Medulla oblongata (tissue), 1 donor: ENCODE measurements at regions not wholly inside any gene's neighbourhood (a gene's known extent, or its start where the extent isn't known, plus 50 kb on each side); places are given as distances from the start of the nearest gene placed in this dataset.
A peak's percentile ranks its signal among the peaks of the same experiment; 100 is the strongest.

Experiments used
- DNase-seq: peaks from one replicate; pipeline ENCODE4 v3.0.0-alpha.2; 2015; ENCODE audit errors: extremely low spot score

DNA sequence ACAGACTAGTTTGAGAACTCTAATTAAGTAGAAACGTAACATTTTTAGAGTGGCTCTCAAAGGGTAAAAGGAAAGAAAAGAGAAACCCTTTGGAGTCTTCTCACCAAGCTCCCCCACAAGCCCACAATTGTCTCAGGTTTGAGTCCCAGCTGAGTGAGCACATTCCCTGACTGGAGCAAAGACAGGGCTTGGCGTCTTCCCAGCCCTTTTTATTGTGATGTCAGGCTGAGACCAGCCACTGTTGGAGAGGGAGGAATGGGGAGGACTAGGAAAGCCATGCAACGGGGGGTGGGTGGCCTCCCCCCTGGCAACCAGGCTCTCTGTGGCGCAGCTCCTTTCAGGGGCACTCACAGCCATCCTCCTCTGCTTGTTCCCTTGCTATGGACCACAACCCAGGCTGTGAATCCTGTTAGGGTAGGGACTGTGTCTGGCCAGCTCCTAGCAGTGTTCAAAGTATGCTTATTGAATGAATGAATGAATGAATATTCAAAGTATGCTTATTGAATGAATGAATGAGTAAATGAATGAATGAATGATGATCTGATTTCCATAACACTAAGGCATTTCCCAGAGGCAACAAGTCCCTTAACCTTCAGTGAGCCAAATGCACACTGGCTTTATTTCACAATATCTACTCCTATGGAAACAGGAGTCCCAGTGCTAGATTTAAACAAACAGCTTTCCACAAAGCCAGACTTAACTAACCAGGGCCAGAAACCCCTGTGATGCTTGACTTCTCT lies 413.3 kb downstream of the MID1IP1 start:
- peak; percentile 67 for DNase-seq

DNA sequence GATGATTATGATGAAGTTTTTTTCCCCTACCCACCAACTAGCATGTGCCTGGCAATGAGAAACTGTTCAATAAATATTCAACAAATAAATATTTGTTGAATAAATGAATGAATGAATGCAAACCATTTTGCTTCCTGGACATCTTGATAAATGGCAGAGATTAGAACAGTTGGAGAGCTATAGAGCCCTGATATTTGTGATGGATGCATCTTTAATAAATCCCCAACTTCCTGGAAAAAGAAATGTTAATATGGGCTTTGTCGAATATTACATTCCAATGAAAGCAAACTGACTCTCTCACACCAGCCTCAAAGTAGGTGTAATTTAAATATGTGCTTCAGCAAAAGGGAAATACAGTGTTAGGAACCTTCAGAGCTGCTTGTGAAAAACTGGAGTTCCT lies 419.7 kb downstream of the MID1IP1 start:
- DNase-seq = no peak

DNA sequence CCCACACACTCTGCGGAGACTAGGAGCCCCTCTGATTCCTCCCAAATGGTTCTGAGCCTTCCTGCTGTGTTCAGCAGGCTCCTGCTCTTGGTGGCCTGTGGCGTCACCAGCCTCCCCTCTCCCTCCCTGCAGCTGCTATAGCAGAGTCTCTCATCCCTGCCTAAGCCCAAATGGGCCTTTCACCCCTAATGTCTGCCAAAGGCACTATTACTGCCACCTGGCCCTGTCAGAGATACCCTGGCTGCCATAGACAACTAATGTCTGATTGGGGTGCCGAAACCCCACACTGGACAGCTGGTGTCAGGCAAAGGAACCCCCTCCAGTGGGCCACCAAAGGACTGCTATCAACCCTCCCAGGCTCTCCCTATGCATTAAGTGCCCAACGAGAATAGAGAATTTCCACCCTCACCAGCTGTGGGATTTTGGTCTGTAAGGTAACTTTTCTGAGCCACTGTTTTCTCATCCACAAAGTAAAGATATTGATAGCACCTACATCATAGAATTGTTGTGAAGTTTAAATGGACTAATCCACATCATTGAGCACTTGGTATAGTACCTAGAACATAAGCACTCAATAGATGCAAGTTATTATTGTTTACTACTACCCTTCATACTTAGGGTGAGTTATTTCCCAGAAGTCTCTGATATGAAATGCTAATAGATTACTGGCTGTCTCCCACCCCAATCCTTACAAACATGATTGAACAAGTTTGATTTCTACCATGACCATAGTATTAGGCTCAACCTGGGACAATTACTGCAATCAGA lies 421.3 kb downstream of the MID1IP1 start:
- DNase-seq = no peak

DNA sequence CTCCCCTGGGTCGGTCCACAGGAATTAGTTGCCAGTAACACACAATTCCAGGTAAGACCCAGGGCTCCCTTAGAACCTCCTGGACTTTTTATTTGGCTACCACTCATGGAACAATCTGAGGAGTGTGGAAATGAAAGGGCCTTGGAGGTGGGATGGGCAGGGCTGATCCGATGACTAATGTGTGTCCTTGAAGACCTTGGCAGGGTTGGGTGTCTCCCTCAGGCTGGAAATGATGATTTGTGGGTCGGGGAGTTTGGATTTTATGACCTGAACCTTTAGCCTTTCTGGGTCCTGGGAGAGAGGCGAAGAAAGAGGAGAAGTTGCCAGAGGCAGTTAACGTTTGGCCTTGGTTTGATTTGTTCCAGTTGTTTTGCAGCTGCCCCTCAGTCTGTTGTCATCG lies 425.0 kb downstream of the MID1IP1 start:
- no peak for DNase-seq

DNA sequence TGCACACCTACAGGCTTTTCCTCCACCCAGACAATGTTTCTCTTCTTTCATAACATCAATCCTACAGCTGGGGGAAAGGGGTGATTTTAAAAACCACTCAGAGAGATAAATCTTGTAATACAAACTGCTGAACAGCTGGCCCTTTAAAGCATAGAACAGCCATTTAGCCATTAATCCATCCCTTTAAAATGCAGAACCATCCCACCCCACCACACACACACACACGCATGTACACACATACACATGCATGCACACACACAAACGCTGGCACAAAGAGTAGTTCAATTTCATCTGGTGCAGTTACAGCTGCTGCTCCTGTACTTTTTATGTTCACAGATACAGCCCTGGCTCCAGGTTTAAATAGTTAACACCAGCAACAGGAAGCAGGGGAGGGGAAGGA lies 426.1 kb downstream of the MID1IP1 start:
- no peak for DNase-seq

DNA sequence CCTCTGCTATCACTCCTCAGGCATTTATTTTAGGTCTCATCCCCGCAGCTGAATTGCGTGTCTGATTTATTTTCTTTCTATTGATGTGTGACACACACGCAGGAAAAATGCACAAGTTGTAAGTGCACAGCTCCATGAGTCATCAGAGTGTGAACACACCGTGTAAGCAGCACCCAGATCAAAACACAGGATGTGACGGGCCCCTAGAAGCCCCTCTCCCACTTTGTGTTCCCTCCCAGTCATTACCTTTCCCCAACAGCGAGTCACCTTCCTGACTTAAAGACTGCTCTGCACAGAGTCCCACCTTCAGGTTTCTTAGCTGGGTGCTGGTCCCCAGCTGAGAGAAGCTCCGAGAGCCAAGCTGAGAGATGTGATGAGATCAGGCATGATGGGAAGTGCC lies 436.7 kb downstream of the MID1IP1 start:
- no peak for DNase-seq

DNA sequence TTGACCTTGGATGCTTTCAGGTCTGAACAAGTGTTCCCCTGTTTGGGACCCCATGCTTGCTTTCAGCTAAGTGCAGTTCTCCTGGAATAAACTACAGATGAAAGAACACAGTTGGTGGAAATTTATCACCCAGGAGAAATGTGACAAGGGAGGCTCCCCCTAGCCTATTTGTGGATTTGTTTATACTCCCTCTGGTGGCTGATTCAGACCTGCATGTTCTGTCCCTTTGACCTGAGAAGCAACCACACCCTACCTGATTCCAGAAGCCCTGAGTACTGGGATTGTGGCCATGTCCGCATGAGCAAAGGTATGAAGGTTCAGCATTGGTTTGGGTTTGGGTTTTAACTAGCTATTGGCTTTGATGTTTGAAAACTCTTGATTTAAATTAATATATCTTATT lies 440.9 kb downstream of the MID1IP1 start:
- peak; percentile 20 for DNase-seq

DNA sequence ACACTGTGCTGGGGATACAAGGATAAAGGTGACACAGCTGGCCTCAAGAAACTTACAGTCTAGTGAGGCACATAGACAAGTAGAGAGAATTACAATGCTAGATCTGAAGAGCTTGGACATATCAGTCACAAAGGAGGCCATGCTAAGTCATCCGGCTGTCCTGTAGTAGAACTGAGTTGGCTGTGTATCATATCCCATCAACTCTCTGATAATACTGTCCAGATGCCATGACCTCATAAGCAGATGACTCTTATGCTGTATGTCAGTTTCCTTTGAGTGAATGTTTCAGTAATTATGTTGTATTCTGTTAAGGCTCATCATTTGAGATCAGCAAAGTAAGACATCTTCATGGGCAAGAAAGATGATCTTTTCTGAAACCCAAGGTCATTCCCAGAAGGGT lies 442.9 kb downstream of the MID1IP1 start:
- DNase-seq = no peak

DNA sequence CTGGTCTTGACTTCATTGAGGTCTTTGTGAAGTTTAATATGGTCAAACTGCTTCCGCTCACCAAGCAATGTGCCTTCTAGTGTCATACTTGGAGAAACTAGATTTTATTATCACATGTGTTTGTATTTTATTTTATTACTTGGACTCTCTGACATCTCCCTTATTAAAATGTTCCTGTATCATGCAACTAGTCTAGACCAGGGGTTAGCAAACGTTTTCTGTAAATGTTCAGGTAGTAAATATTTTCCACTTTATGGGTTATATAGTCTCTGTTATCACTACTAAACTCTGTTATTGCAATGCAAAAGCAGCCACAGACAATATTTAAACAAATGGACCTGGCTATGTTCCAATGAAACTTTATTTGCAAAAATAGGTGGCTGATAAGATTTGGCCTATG lies 443.8 kb downstream of the MID1IP1 start:
- DNase-seq = no peak

DNA sequence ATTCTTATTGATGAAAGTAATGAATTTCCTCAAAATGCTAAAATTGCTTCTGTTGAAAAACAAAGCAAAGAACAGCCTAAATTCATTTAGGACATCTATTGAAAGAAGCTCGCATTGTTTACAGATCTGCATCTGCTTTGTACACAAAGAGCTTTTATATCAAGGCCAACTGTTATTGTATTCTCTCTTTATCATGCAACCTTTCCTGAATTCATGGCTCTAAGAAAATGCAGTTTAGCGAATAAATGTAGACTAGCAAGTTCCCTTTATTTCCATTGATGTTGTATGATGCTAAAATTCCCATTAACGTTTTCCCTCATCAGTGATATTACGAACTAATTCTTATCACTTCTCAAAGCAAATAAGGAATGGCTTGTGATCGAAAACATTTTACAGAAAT lies 446.3 kb downstream of the MID1IP1 start:
- DNase-seq = peak; percentile 41

DNA sequence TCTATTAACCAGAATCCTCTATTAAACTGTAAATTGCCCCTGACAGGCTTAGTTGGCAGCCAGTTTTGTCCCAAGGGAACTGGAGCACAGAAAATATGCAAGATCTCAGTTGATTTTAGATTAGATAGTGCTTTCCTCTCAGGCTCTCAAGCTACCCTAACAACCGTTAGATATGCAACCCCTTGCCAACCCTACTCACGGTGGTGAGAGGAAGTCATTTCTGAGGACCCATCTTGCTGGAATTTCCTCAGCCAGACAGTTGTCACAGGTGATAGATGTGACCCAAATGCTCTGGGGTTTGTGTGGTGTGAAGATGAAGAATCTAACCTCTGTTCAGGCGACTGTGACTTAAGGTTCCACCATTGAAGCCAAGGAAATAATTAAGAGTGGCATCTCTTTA lies 447.1 kb downstream of the MID1IP1 start:
- DNase-seq = no peak

DNA sequence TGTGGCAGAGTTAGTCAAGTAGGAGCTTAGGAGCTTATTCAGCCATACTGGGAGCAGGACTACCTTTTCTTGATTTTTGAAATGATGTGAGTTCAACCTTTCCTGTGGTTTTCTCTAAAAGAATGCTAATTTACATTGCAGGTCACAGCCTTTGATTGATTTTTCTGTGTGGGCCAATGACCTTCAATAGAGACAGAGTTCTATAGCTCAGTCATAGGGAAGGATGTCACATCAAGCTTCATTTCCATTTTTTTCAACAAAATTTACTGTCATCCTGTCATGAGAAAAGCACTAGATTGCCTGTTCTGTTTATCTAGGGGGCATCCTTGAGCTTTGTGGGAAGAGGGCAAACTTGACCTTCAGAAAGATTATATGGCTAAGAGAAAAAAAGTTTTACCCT lies 448.7 kb downstream of the MID1IP1 start:
- no peak for DNase-seq

DNA sequence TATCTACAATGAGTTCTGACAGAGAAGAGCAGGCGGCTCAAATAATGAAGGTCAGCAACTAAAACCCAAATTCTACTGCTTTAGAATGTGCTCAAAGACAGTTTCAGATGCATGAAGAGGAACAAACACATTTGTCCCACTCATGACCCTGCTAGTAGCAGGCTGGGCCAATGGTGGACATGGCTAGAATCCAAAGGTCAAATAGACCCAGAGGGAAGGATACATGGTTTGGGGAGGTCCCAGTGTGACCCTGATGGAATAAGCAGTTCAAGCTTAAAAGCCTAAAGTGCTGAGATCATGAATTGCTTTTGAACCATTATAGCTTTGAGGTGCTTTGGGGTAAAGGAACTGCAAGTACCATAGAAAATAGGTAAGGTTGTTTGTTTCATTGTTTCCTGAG lies 450.7 kb downstream of the MID1IP1 start:
- DNase-seq = no peak

DNA sequence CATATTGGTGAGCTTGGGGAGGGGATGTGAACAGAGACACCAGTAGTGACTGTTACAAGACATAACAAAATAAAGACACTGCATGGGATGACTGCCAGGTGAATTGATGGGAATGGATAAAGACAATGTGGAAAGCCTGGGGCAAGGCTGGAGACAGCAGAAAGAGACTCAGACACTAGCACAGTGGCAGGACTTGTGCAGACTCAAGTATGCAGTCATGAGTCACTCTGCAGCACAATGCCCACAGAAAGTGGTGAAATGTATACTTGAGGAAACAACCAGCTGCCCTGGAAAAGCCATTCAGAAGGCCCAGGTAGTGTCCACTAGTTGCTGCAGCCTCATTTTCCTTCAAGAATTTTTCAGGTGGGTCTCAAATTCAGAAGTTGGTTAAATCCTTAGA lies 452.3 kb downstream of the MID1IP1 start:
- DNase-seq = no peak

DNA sequence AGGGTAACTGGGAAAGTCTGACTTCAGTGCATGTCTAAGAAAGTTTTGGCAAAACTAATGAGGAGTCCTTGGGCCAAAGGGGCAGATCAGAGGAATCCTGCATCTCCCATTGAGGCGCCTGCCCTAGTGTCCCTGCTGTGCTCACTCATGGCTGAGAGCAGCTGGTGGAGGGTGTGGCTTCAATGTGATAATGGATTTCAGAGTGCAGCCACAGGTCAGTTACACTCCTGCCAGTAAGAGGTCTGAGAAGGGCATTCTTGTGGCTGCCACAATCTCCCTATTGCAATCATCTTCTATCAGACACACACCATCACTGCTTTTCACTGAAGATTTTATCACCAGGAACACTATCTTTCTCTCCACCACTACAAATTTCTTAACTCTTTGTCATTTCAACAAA lies 457.1 kb downstream of the MID1IP1 start:
- no peak for DNase-seq

DNA sequence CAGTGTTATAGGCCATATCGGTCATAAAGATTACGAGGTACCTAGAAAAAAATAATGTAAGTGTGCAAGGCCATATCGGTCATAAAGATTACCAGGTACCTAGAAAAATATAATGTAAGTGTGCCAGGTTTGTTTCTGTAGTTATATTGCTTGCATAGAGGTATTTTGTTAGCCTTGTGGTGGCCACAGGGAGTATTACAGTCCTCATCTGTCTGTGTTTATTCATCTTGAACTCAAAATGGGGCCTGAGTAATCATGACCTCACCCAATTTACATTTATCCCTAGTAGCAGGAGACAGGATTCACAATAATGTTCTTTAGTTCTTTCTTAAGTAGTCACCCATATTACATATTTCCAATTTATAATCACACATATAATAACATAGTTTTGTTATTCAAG lies 459.7 kb downstream of the MID1IP1 start:
- DNase-seq = no peak

DNA sequence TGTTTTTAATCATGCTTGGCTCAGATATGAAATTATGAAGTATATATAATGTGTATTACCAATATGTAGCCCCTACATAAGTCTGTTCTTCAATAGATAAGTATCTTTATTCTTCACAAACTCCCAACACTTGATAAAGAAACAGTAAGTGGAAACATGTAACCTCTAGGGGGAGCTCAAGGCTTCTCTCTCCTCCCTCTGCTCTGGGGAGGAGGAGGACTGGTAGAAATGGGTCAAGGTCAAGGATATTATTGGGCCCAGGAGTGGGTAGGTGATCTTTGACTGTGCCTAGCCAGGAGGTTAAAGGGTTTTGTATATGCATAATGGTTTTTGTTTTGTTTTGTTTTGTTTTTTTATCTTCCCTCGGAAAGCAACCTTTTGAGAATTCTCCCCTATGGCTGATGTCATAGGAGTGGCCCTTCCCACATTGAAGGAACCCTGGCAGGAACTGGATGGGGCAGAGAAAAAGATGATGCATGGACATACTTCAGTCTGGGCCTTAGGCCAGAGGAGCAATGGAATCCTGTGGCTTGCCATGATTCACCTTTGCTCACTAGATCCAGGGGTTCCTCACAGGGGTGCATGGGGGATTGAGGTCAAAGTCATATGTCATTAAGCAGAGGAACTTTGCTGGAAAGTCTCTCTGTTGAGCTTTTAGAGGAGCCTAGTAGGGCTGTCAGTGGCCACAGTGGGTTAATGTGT lies 460.3 kb downstream of the MID1IP1 start:
- DNase-seq = peak; percentile 57

DNA sequence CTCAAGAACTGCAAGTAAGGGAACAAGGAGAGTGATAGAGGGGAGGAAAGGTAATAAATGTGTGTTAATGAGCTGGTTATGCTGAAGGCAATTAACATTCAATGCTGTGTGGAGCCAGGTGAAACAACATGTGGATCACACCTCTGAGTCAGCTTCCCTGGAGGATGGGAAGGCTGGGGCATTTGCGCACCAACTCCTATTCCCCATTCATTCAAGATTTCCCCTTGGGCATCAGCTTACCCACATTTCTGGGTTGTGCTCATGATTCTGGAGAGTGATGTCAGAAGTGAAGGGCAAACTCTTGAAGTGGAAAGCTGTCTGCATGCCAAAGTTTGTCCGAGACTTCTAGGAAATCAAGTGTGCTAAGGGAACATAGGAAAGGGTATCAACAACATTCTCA lies 461.4 kb downstream of the MID1IP1 start:
- no peak for DNase-seq

DNA sequence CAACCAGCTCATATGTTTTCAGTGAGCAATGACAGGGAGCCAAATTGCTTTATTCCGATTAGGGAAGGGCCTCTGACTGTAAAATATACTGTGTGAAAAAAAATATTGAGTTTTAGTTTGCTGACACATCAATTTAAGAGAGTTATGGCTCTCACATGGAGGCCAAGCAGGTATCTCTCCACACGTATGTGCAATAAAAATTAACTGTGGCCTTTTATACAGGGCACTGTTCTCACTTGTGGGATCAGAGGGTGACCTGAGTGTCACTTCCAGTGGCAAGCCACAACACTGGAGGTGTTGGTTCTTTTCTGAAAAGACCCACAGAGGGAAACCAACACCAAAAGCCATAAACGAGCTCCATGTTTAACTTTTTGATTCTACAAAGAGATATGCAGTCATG lies 462.8 kb downstream of the MID1IP1 start:
- DNase-seq = no peak

DNA sequence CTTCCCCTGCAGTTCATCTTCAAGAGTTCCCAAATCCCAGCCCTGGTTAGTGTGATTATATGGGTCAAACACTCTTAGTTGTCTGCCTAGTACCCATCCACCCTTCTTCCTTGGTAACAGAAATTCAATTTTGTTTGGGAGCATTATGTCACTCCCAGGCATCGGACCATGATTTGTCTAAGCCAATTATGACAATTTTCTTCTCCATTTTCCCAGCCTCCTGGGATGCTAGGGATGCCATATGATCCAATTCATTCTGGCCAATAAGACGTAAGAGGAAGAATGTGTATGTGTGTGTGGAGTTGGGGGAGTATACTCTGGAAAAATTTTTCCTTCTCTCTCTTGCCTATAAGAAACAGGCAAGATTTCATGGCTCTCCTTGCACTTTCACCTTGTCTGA lies 465.9 kb downstream of the MID1IP1 start:
- no peak for DNase-seq

DNA sequence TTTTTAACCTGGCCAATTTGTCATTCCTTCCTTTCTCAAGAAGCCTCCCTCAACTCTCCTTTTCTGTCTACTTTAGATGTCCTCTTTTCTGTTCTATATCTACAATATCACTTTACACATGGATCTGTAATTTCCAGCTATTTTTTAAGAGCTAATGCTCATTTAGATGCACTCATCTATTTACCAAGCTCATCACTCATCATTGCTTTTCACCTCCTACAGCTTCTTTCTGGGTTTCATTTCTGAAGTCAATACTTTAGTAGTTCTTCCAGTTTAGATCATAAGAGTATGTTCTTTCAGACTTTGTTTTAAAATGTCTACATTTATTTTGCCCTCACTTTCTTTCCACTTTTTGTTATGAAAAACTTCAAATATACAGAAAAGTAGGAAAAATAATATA lies 466.9 kb downstream of the MID1IP1 start:
- no peak for DNase-seq

DNA sequence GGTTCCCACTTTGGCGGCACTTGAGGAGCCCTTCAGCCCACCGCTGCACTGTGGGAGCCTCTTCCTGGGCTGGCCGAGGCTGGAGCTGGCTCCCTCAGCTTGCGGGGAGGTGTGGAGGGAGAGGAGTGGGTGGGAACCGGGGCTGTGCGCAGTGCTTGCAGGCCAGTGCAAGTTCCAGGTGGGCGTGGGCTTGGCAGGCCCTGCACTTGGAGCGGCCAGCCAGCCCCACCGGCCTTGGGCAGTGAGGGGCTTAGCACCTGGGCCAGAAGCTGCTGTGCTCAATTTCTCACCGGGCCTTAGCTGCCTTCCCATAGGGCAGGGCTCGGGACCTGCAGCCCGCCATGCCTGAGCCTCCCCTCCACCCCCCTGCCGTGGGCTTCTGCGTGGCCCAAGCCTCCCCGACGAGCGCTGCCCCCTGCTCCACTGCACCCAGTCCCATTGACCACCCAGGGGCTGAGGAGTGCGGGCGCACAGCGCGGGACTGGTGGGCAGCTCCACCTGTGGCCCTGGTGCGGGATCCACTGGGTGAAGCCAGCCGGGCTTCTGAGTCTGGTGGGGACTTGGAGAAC lies 474.3 kb downstream of the MID1IP1 start:
- DNase-seq = no peak
